MCF 10A (cell line): ENCODE measurements at regions not wholly inside any gene's neighbourhood (a gene's known extent, or its start where the extent isn't known, plus 50 kb on each side); places are given as distances from the start of the nearest gene placed in this dataset.
"Not testable (repeated sequence)": the region's sequence is repeated elsewhere in the genome, so short reads cannot be mapped to it uniquely, and the experiment has no call there.

Experiments
- BruUV-seq: library from RNA; stranded (reverse); fragments of 400-500 nt; replicated peaks from 2 replicates; lab custom pipeline; 2021; lab: Mats Ljungman, UMichigan
- CTCF ChIA-PET: fragments of 300-600 bp; sonication (Branson Sonifier 250); formaldehyde crosslinking; extraction: SDS; loops from one replicate; lab custom pipeline; 2021; ENCODE audit warnings: antibody characterized with exemption, inconsistent platforms; lab: Yijun Ruan, JAX
- POLR2A ChIA-PET: fragments of 300-600, 350-650 bp; sonication (Branson Sonifier 250); formaldehyde crosslinking; extraction: SDS; loops from one replicate; lab custom pipeline; 2020; ENCODE audit warnings: antibody characterized with exemption, inconsistent platforms; lab: Yijun Ruan, JAX
- DNase-seq: peaks from one replicate; pipeline ENCODE4 v3.0.0-alpha.2; 2018; ENCODE audit not compliant: unreplicated experiment
- H3K27ac Mint-ChIP-seq: one replicate; pipeline ENCODE4 v1.8.0; 2022; ENCODE audit warnings: mild to moderate bottlenecking, low read depth, mixed read lengths; ENCODE audit not compliant: unreplicated experiment
- H3K27me3 Mint-ChIP-seq: one replicate; pipeline ENCODE4 v1.8.0; 2022; ENCODE audit warnings: mixed read lengths; ENCODE audit not compliant: insufficient read depth, unreplicated experiment
- H3K36me3 Mint-ChIP-seq: one replicate; pipeline ENCODE4 v1.8.0; 2022; ENCODE audit warnings: mild to moderate bottlenecking, moderate library complexity, mixed read lengths; ENCODE audit not compliant: insufficient read depth, unreplicated experiment
- H3K4me1 Mint-ChIP-seq: one replicate; pipeline ENCODE4 v1.8.0; 2022; ENCODE audit warnings: mixed read lengths; ENCODE audit not compliant: insufficient read depth, unreplicated experiment
- H3K4me3 Mint-ChIP-seq: one replicate; pipeline ENCODE4 v1.8.0; 2022; ENCODE audit warnings: mild to moderate bottlenecking, moderate library complexity, mixed read lengths; ENCODE audit not compliant: unreplicated experiment
- H3K9me3 Mint-ChIP-seq: one replicate; pipeline ENCODE4 v1.8.0; 2022; ENCODE audit warnings: mixed read lengths; ENCODE audit not compliant: unreplicated experiment
- CTCF ChIP-seq: fragments of 200-600 bp; IDR thresholded peaks from one replicate; pipeline ENCODE4 v1.8.0; 2022; ENCODE audit warnings: antibody characterized with exemption, mild to moderate bottlenecking; ENCODE audit not compliant: unreplicated experiment
- intact Hi-C: fragments of 100-400 bp; cut with micrococcal nuclease; formaldehyde crosslinking; loops from 2 replicates; pipeline ENCODE4 v1.14.1; 2022

- Mint-ChIP-seq H3K27me3 (no peaks in the 10 kb centered on the region), H3K36me3 (no peaks in the 10 kb centered on the region), H3K4me1 (no peaks in the 10 kb centered on the region), H3K4me3 (no peak overlapping the region), H3K9me3 (no peaks in the 10 kb centered on the region), H3K27ac (no peak overlapping the region)
- CTCF ChIA-PET: no interaction called here
- DNase-seq: peak; percentile 2
- TF ChIP-seq CTCF: no peak
- intact Hi-C loops: no loop called here
- POLR2A ChIA-PET: no interaction called here
- BruUV-seq: no TSS peak
These were observed 110.9 kb downstream of the FSCB start for GRCh38 chr14:44396226-44396625.

- Mint-ChIP-seq H3K4me1 (no peaks in the 10 kb centered on the region), H3K4me3 (no peak overlapping the region), H3K27me3 (no peaks in the 10 kb centered on the region), H3K36me3 (no peaks in the 10 kb centered on the region), H3K9me3 (no peaks in the 10 kb centered on the region), H3K27ac (no peak overlapping the region)
- no TSS peak for BruUV-seq
- no peak for TF ChIP-seq CTCF
- ChIA-PET POLR2A (no interaction called here), CTCF (no interaction called here)
- intact Hi-C loops: no loop called here
- DNase-seq: no peak
These were observed 114.1 kb downstream of the FSCB start for GRCh38 chr14:44392984-44393383.

GRCh38 chr14:44388306-44388705 is 118.8 kb downstream of the FSCB start:
- no peak for TF ChIP-seq CTCF
- Mint-ChIP-seq H3K36me3 (no peaks in the 10 kb centered on the region), H3K9me3 (no peaks in the 10 kb centered on the region), H3K4me1 (no peaks in the 10 kb centered on the region), H3K27me3 (no peaks in the 10 kb centered on the region), H3K4me3 (no peak overlapping the region), H3K27ac (no peak overlapping the region)
- ChIA-PET CTCF (no interaction called here), POLR2A (no interaction called here)
- no peak for DNase-seq
- intact Hi-C loops: no loop called here
- no TSS peak for BruUV-seq

- TF ChIP-seq CTCF: no peak
- ChIA-PET CTCF (no interaction called here), POLR2A (no interaction called here)
- Mint-ChIP-seq H3K4me3 (no peak overlapping the region), H3K27ac (no peak overlapping the region), H3K36me3 (no peaks in the 10 kb centered on the region), H3K27me3 (no peaks in the 10 kb centered on the region), H3K9me3 (no peaks in the 10 kb centered on the region), H3K4me1 (no peaks in the 10 kb centered on the region)
- DNase-seq: no peak
- intact Hi-C loops: no loop called here
- BruUV-seq: no TSS peak
These were observed 121.2 kb downstream of the FSCB start for GRCh38 chr14:44385906-44386305.

- H3K4me3 Mint-ChIP-seq, POLR2A ChIA-PET, intact Hi-C loops, H3K27ac Mint-ChIP-seq, H3K27me3 Mint-ChIP-seq, H3K9me3 Mint-ChIP-seq, BruUV-seq, H3K4me1 Mint-ChIP-seq, H3K36me3 Mint-ChIP-seq, DNase-seq, CTCF ChIA-PET: not testable (repeated sequence)
These were observed 121.8 kb downstream of the FSCB start for GRCh38 chr14:44385296-44385695.

- H3K27me3 Mint-ChIP-seq, POLR2A ChIA-PET, H3K4me3 Mint-ChIP-seq, H3K36me3 Mint-ChIP-seq, H3K9me3 Mint-ChIP-seq, DNase-seq, intact Hi-C loops, H3K4me1 Mint-ChIP-seq, H3K27ac Mint-ChIP-seq, BruUV-seq, CTCF ChIA-PET: not testable (repeated sequence)
These were observed 122.3 kb downstream of the FSCB start for GRCh38 chr14:44384601-44385293.
